H54 (cell line): ENCODE measurements at regions not wholly inside any gene's neighbourhood (a gene's known extent, or its start where the extent isn't known, plus 50 kb on each side); places are given as distances from the start of the nearest gene placed in this dataset.

Source experiments
- DNase-seq: peaks from one replicate; pipeline ENCODE4 v3.0.0; 2011; ENCODE audit warnings: low spot score, mixed read lengths; ENCODE audit not compliant: insufficient read length
- FAIRE-seq: peaks from 3 replicates; lab custom pipeline; 2011; peaks lifted over from hg19 to GRCh38; lab: Jason Lieb, UNC
- POLR2A ChIP-seq: IDR thresholded peaks from 2 replicates; pipeline ENCODE4 v1.6.1; 2011; ENCODE audit warnings: low read depth, mild to moderate bottlenecking, low read length

- no peak for TF ChIP-seq POLR2A
- FAIRE-seq (no peak), DNase-seq (no peak)
Measured at GRCh38 chrX:138378876-138379275, 332.6 kb downstream of the FGF13 start.

GRCh38 chrX:138408101-138408500, 303.4 kb downstream of the FGF13 start:
- FAIRE-seq (no peak), DNase-seq (no peak)
- TF ChIP-seq POLR2A, result no peak

DNA sequence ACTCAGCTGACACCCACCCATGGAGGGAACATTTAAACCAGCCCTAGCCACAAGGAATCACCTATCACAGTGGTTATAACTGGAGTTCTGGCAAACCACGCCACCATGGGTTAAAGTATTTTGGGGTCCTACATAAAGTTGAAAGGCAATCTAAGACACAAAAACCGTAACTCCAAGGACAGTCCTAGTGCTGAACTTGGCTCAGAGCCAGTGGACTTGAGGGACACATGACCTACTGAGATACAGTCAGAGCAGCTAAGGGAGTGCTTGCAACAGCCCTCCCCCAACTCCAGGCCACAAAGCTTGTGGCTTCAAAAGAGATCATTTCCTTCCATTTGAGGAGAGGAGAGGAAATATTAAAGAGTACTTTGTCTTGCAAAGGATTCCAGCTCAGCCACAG, 300.5 kb downstream of the FGF13 start:
- no peak for FAIRE-seq
- no peak for TF ChIP-seq POLR2A
- no peak for DNase-seq
